ENCODE measurements at regions not wholly inside any gene's neighbourhood (a gene's known extent, or its start where the extent isn't known, plus 50 kb on each side); places are given as distances from the start of the nearest gene placed in this dataset.

GRCh38 chr18:46360102-46360699 lies 256.0 kb downstream of the HAUS1 start:
- H3K27ac Mint-ChIP-seq: no peak overlapping the region
- no peak overlapping the region for H3K4me3 Mint-ChIP-seq

GRCh38 chr18:46360866-46361265 lies 256.7 kb downstream of the HAUS1 start:
- no peak overlapping the region for H3K27ac Mint-ChIP-seq
- no peaks in the 10 kb centered on the region for H3K9me3 Mint-ChIP-seq
- H3K27me3 Mint-ChIP-seq: no peaks in the 10 kb centered on the region
- no peaks in the 10 kb centered on the region for H3K4me1 Mint-ChIP-seq (ENCODE audit: low read depth)
- no peak for DNase-seq
- H3K36me3 Mint-ChIP-seq (ENCODE audit: low read depth): no peaks in the 10 kb centered on the region
- H3K4me3 Mint-ChIP-seq: no peak overlapping the region

More at GRCh38 chr18:46360102-46360699, 256.0 kb downstream of the HAUS1 start:
- no peaks in the 10 kb centered on the region for H3K27me3 Mint-ChIP-seq
- DNase-seq: no peak
- H3K9me3 Mint-ChIP-seq: no peaks in the 10 kb centered on the region
- no peaks in the 10 kb centered on the region for H3K4me1 Mint-ChIP-seq (ENCODE audit: low read depth)
- no peaks in the 10 kb centered on the region for H3K36me3 Mint-ChIP-seq (ENCODE audit: low read depth)

- Mint-ChIP-seq H3K4me3 (no peak overlapping the region), H3K36me3 (ENCODE audit: low read depth) (no peaks in the 10 kb centered on the region), H3K4me1 (ENCODE audit: low read depth) (no peaks in the 10 kb centered on the region), H3K27ac (no peak overlapping the region), H3K9me3 (no peaks in the 10 kb centered on the region), H3K27me3 (no peaks in the 10 kb centered on the region)
- no peak for DNase-seq
Measured at GRCh38 chr18:46362533-46362932, 258.3 kb downstream of the HAUS1 start.

GRCh38 chr18:46364048-46364447 lies 259.9 kb downstream of the HAUS1 start:
- Mint-ChIP-seq H3K27me3 (no peaks in the 10 kb centered on the region), H3K4me3 (no peak overlapping the region), H3K27ac (no peak overlapping the region), H3K4me1 (ENCODE audit: low read depth) (no peaks in the 10 kb centered on the region), H3K9me3 (no peaks in the 10 kb centered on the region), H3K36me3 (ENCODE audit: low read depth) (no peaks in the 10 kb centered on the region)
- no peak for DNase-seq

GRCh38 chr18:46366201-46366600 lies 262.0 kb downstream of the HAUS1 start:
- no peaks in the 10 kb centered on the region for H3K9me3 Mint-ChIP-seq
- DNase-seq: no peak
- H3K4me1 Mint-ChIP-seq (ENCODE audit: low read depth): no peaks in the 10 kb centered on the region
- no peaks in the 10 kb centered on the region for H3K27me3 Mint-ChIP-seq
- no peak overlapping the region for H3K4me3 Mint-ChIP-seq
- no peaks in the 10 kb centered on the region for H3K36me3 Mint-ChIP-seq (ENCODE audit: low read depth)
- no peak overlapping the region for H3K27ac Mint-ChIP-seq

- H3K9me3 Mint-ChIP-seq: no peaks in the 10 kb centered on the region
- no peaks in the 10 kb centered on the region for H3K4me1 Mint-ChIP-seq (ENCODE audit: low read depth)
- H3K36me3 Mint-ChIP-seq (ENCODE audit: low read depth): no peaks in the 10 kb centered on the region
- no peak overlapping the region for H3K4me3 Mint-ChIP-seq
- H3K27ac Mint-ChIP-seq: no peak overlapping the region
- DNase-seq: no peak
- no peaks in the 10 kb centered on the region for H3K27me3 Mint-ChIP-seq
Measured at GRCh38 chr18:46366751-46367376, 262.7 kb downstream of the HAUS1 start.

GRCh38 chr18:46369323-46369722 lies 265.1 kb downstream of the HAUS1 start:
- no peak overlapping the region for H3K27ac Mint-ChIP-seq
- DNase-seq: no peak
- no peaks in the 10 kb centered on the region for H3K36me3 Mint-ChIP-seq (ENCODE audit: low read depth)
- no peaks in the 10 kb centered on the region for H3K9me3 Mint-ChIP-seq
- H3K4me1 Mint-ChIP-seq (ENCODE audit: low read depth): no peaks in the 10 kb centered on the region
- no peaks in the 10 kb centered on the region for H3K27me3 Mint-ChIP-seq
- H3K4me3 Mint-ChIP-seq: no peak overlapping the region

- H3K27me3 Mint-ChIP-seq: no peaks in the 10 kb centered on the region
- H3K36me3 Mint-ChIP-seq (ENCODE audit: low read depth): no peaks in the 10 kb centered on the region
- H3K9me3 Mint-ChIP-seq: no peaks in the 10 kb centered on the region
- no peaks in the 10 kb centered on the region for H3K4me1 Mint-ChIP-seq (ENCODE audit: low read depth)
- no peak overlapping the region for H3K4me3 Mint-ChIP-seq
- H3K27ac Mint-ChIP-seq: no peak overlapping the region
- DNase-seq: no peak
Measured at GRCh38 chr18:46370898-46371297, 266.7 kb downstream of the HAUS1 start.

- Mint-ChIP-seq H3K9me3 (no peaks in the 10 kb centered on the region), H3K4me1 (ENCODE audit: low read depth) (no peaks in the 10 kb centered on the region), H3K4me3 (no peak overlapping the region), H3K36me3 (ENCODE audit: low read depth) (no peaks in the 10 kb centered on the region), H3K27me3 (peaks cover 1% of the 10 kb centered on the region), H3K27ac (no peak overlapping the region)
- no peak for DNase-seq
Measured at GRCh38 chr18:46372670-46373069, 268.5 kb downstream of the HAUS1 start.

GRCh38 chr18:46373131-46373530 lies 268.9 kb downstream of the HAUS1 start:
- H3K27me3 Mint-ChIP-seq: peaks cover 2% of the 10 kb centered on the region

GRCh38 chr18:46373791-46374190 lies 269.6 kb downstream of the HAUS1 start:
- no peaks in the 10 kb centered on the region for H3K9me3 Mint-ChIP-seq
- no peaks in the 10 kb centered on the region for H3K36me3 Mint-ChIP-seq (ENCODE audit: low read depth)
- H3K4me3 Mint-ChIP-seq: no peak overlapping the region
- no peak overlapping the region for H3K27ac Mint-ChIP-seq
- H3K27me3 Mint-ChIP-seq: peaks cover 2% of the 10 kb centered on the region
- DNase-seq: no peak
- H3K4me1 Mint-ChIP-seq (ENCODE audit: low read depth): no peaks in the 10 kb centered on the region

More at GRCh38 chr18:46373131-46373530, 268.9 kb downstream of the HAUS1 start:
- Mint-ChIP-seq H3K4me1 (ENCODE audit: low read depth) (no peaks in the 10 kb centered on the region), H3K9me3 (no peaks in the 10 kb centered on the region), H3K36me3 (ENCODE audit: low read depth) (no peaks in the 10 kb centered on the region), H3K4me3 (no peak overlapping the region), H3K27ac (no peak overlapping the region)
- no peak for DNase-seq

GRCh38 chr18:46374850-46375249 lies 270.7 kb downstream of the HAUS1 start:
- H3K4me1 Mint-ChIP-seq (ENCODE audit: low read depth): no peaks in the 10 kb centered on the region
- no peak overlapping the region for H3K27ac Mint-ChIP-seq
- H3K9me3 Mint-ChIP-seq: no peaks in the 10 kb centered on the region
- no peak for DNase-seq
- no peaks in the 10 kb centered on the region for H3K36me3 Mint-ChIP-seq (ENCODE audit: low read depth)
- H3K4me3 Mint-ChIP-seq: no peak overlapping the region
- H3K27me3 Mint-ChIP-seq: peaks cover 2% of the 10 kb centered on the region

- Mint-ChIP-seq H3K9me3 (no peaks in the 10 kb centered on the region), H3K4me3 (no peak overlapping the region), H3K27me3 (peaks cover 2% of the 10 kb centered on the region), H3K4me1 (ENCODE audit: low read depth) (no peaks in the 10 kb centered on the region), H3K27ac (no peak overlapping the region), H3K36me3 (ENCODE audit: low read depth) (no peaks in the 10 kb centered on the region)
- DNase-seq: no peak
Measured at GRCh38 chr18:46377557-46377956, 273.4 kb downstream of the HAUS1 start.

- Mint-ChIP-seq H3K9me3 (no peaks in the 10 kb centered on the region), H3K27me3 (peaks cover 2% of the 10 kb centered on the region), H3K4me3 (no peak overlapping the region), H3K4me1 (ENCODE audit: low read depth) (no peaks in the 10 kb centered on the region), H3K36me3 (ENCODE audit: low read depth) (no peaks in the 10 kb centered on the region), H3K27ac (no peak overlapping the region)
- no peak for DNase-seq
Measured at GRCh38 chr18:46378126-46378863, 274.1 kb downstream of the HAUS1 start.

GRCh38 chr18:46378864-46379207 lies 274.7 kb downstream of the HAUS1 start:
- H3K27me3 Mint-ChIP-seq: peaks cover 2% of the 10 kb centered on the region
- no peaks in the 10 kb centered on the region for H3K4me1 Mint-ChIP-seq (ENCODE audit: low read depth)
- H3K4me3 Mint-ChIP-seq: no peak overlapping the region
- H3K9me3 Mint-ChIP-seq: no peaks in the 10 kb centered on the region
- DNase-seq: no peak
- H3K27ac Mint-ChIP-seq: no peak overlapping the region
- no peaks in the 10 kb centered on the region for H3K36me3 Mint-ChIP-seq (ENCODE audit: low read depth)
